PFSK-1 (cell line): ENCODE measurements at regions not wholly inside any gene's neighbourhood (a gene's known extent, or its start where the extent isn't known, plus 50 kb on each side); places are given as distances from the start of the nearest gene placed in this dataset.

ENCODE experiments used
- FOXP2 ChIP-seq: optimal IDR thresholded peaks from 2 replicates; pipeline ENCODE3; 2011; ENCODE audit warnings: borderline replicate concordance, control low read depth, inconsistent platforms; ENCODE audit not compliant: insufficient read depth; ENCODE audit errors: extremely low read length, extremely low read depth
- POLR2AphosphoS5 ChIP-seq: IDR thresholded peaks from 2 replicates; pipeline ENCODE4 v1.6.1; 2012; ENCODE audit warnings: low read depth, mild to moderate bottlenecking, control low read depth, low read length, moderate library complexity
- SIN3A ChIP-seq: IDR thresholded peaks from 2 replicates; pipeline ENCODE4 v1.6.1; 2012; ENCODE audit warnings: mild to moderate bottlenecking, low read length, moderate library complexity, borderline replicate concordance; ENCODE audit not compliant: insufficient read depth
- TAF1 ChIP-seq: IDR thresholded peaks from 2 replicates; pipeline ENCODE4 v1.6.1; 2012; ENCODE audit warnings: low read length, control low read depth, borderline replicate concordance; ENCODE audit not compliant: insufficient read depth
- TF ChIP-seq, protein P1 (sequence below), 2 experiments: IDR thresholded peaks; 2 replicates each; pipeline versions ENCODE4 v1.6.1 to v1.8.0; 2011 to 2012; ENCODE audit warnings: low read depth in 2 of 2, low read length in 2 of 2, control low read depth in 1 of 2, inconsistent platforms in 1 of 2, mild to moderate bottlenecking in 1 of 2, moderate library complexity in 1 of 2; ENCODE audit not compliant: insufficient read depth in 1 of 2

DNA sequence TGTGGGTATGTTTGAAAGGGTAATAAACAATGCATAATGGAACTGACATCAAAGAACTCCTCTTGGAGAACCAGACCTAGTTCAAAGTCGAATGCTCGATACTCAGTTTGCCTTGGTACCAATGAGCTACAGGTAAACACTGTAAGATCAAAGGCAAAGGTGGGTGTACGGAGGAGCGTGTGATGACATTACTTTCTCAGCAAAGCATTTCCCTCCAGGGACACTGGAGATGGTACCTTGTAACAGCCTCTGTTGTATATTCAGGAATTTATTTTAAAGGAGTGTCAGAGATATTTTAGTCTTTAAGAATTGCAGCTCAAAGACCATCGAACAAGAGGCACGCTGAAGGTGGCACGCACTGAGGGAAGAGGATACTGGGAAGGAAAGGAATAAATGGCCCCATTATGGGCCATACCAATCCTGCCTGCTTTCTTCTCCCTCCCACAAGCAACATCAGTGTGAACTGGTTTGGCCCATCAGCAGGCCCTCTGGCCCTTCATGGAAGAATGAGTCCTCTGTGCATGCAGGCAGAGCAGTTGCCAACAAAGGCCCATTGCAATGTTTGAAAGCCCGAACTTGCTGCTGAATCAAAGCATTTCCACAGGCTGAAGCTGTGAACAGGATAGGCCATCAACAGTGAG is 410.2 kb downstream of the ACTL7B start:
- TF ChIP-seq POLR2AphosphoS5 (no peak), SIN3A (no peak), FOXP2 (no peak), TAF1 (no peak)
- TF ChIP-seq, protein P1, sequence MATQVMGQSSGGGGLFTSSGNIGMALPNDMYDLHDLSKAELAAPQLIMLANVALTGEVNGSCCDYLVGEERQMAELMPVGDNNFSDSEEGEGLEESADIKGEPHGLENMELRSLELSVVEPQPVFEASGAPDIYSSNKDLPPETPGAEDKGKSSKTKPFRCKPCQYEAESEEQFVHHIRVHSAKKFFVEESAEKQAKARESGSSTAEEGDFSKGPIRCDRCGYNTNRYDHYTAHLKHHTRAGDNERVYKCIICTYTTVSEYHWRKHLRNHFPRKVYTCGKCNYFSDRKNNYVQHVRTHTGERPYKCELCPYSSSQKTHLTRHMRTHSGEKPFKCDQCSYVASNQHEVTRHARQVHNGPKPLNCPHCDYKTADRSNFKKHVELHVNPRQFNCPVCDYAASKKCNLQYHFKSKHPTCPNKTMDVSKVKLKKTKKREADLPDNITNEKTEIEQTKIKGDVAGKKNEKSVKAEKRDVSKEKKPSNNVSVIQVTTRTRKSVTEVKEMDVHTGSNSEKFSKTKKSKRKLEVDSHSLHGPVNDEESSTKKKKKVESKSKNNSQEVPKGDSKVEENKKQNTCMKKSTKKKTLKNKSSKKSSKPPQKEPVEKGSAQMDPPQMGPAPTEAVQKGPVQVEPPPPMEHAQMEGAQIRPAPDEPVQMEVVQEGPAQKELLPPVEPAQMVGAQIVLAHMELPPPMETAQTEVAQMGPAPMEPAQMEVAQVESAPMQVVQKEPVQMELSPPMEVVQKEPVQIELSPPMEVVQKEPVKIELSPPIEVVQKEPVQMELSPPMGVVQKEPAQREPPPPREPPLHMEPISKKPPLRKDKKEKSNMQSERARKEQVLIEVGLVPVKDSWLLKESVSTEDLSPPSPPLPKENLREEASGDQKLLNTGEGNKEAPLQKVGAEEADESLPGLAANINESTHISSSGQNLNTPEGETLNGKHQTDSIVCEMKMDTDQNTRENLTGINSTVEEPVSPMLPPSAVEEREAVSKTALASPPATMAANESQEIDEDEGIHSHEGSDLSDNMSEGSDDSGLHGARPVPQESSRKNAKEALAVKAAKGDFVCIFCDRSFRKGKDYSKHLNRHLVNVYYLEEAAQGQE (IDR thresholded peaks at IDR 0.05; ENCODE audit: insufficient read depth in 1 of 2, low read depth in 2 of 2, low read length in 2 of 2), result no peak

DNA sequence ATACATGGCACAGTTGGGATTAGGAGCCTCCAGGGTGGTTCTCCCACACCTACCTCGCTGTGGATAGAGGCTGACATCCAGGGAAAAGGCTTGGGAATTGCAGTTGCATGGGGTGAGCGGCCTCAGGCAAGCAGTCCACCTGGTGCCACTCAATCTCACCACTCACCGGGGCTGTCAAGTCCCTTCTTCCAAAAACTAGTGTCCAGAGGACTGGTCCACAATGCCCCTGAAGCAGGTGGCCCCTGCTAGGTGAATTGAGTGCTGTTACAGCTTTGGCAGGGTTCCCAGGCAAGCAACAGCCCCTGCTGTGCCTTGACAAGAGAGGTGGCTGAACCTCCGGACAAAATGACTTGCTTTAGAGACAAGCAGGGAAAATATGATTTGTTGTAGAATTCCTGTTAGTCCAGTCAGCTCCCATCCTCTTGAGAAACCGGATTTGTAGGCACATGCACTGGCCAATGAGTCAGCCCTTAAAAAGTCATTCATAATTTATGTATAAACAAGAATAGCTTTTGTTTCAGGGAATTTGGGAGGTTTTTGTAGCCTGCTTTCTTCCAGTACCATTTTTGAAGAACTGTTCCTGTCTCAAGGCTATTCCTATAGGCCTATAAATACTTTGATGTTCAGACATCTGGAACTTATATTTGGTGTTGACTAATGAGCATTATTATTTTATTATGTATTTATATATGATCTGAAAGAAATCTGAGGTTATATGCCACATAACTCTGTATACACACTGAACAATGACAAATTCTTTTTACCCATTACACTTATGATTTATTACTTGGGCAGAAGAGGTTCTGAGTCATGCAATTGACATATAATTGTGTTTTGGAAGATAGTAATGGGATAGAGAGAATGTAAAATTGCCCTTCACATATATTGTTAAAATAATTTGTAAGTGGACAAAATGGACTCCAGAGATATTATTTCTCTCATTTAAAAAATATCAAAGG is 411.1 kb downstream of the ACTL7B start:
- no peak for TF ChIP-seq SIN3A
- no peak for TF ChIP-seq TAF1

DNA sequence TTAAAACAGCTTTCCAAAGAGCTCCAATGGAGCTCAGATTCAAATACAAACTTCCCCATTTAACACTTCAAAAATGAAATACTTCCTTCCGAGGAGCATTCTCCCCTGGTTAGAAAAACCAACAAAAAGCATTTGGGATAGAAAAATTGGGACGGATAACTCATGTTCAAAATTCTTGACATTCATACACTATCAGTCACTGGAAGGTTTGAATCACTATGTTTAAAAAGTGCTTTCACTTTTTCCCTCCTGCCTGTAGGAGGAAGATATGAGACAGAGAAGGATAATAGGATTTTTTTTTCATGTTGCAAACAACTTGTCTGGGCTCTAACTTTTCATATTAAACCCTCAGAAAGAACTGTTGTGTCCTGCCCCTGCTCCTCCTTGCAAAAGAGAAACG is 412.0 kb downstream of the ACTL7B start:
- TF ChIP-seq SIN3A (no peak), FOXP2 (no peak), POLR2AphosphoS5 (no peak), TAF1 (no peak)
- TF ChIP-seq, protein P1 (IDR thresholded peaks at IDR 0.05; ENCODE audit: insufficient read depth in 1 of 2, low read depth in 2 of 2, low read length in 2 of 2), result no peak

DNA sequence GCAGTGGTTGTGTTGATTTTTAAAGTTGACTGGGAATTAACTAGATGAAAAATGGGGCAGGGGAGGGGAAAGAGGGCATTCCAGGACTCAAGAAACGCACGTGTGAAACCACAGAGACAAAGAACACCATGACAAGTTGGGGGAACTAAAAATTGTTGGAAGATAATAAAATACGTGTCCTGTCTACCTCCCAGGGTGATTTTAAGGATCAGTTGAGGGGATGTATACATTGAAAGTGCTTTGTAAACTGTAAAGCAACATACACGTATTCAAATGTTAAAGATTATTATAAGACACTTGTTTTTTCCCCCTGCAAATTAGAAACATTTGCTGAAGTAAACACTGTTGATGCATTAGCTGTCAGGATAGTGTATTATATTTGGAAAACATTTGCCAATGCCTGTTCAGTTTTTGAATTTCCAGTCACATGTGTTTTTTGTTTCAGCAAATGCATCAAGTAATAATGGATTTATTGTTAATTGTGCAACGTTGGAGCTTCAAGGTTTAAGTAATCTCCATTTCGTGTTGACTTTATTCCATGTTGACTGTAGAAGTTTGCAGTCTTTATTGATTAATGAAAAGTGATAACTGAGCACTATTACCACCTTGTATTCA is 412.7 kb downstream of the ACTL7B start:
- TF ChIP-seq SIN3A (no peak), TAF1 (no peak), FOXP2 (no peak), POLR2AphosphoS5 (no peak)
- TF ChIP-seq, protein P1 (IDR thresholded peaks at IDR 0.05; ENCODE audit: insufficient read depth in 1 of 2, low read depth in 2 of 2, low read length in 2 of 2), result no peak

DNA sequence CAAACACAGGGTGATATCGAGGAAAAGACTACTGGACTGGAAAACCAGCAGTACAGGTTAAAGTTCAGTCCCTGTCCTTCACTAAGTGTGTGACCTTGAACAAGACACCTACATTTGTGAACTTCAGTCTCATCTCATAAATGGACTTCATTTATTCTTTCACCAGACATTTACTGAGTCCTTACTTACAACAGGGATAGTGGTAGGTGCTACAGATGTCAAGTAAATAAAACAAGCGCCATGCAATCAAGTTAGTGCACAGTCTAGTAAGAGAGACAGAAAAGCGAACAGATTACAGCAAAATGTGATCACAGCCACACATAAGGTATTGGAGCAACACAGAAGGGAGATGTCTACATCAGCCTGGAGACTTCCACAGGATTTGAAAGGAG is 413.2 kb downstream of the ACTL7B start:
- no peak for TF ChIP-seq SIN3A
- TF ChIP-seq TAF1, result no peak
- no peak for TF ChIP-seq POLR2AphosphoS5
- no peak for TF ChIP-seq FOXP2
- TF ChIP-seq, protein P1 (IDR thresholded peaks at IDR 0.05; ENCODE audit: insufficient read depth in 1 of 2, low read depth in 2 of 2, low read length in 2 of 2), result no peak
